ENCODE measurements at regions not wholly inside any gene's neighbourhood (a gene's known extent, or its start where the extent isn't known, plus 50 kb on each side); places are given as distances from the start of the nearest gene placed in this dataset.

- POLR2A ChIA-PET, result no interaction called here
- TF ChIP-seq CTCF (IDR thresholded peaks at IDR 0.05; ENCODE audit: insufficient read depth, low read length, missing control alignments), result no peak
- no peak for DNase-seq (ENCODE audit: low read depth, low spot score)
- CTCF ChIA-PET, result no interaction called here
- no peak overlapping the region for H3K4me3 ChIP-seq (ENCODE audit: low read depth, low read length)
These were observed 481.2 kb upstream of the KLF4 start for GRCh38 chr9:107970726-107971125.

GRCh38 chr9:107969727-107970126, 480.2 kb upstream of the KLF4 start:
- POLR2A ChIA-PET, result no interaction called here
- no peak overlapping the region for H3K4me3 ChIP-seq (ENCODE audit: low read depth, low read length)
- CTCF ChIA-PET, result no interaction called here
- TF ChIP-seq CTCF (IDR thresholded peaks at IDR 0.05; ENCODE audit: insufficient read depth, low read length, missing control alignments), result no peak
- no peak for DNase-seq (ENCODE audit: low read depth, low spot score)

- ChIA-PET POLR2A (no interaction called here), CTCF (no interaction called here)
- no peak overlapping the region for H3K4me3 ChIP-seq (ENCODE audit: low read depth, low read length)
- DNase-seq (ENCODE audit: low read depth, low spot score), result no peak
- no peak for TF ChIP-seq CTCF (IDR thresholded peaks at IDR 0.05; ENCODE audit: insufficient read depth, low read length, missing control alignments)
These were observed 479.6 kb upstream of the KLF4 start for GRCh38 chr9:107969141-107969540.

- H3K4me3 ChIP-seq (ENCODE audit: low read depth, low read length), result no peak overlapping the region
- no peak for DNase-seq (ENCODE audit: low read depth, low spot score)
- ChIA-PET CTCF (interaction anchor here (1.4 kb wide), 1 partner anchor 498 kb away, joined by 5 read pairs; no protein-coding TSS in a partner anchor), POLR2A (no interaction called here)
- TF ChIP-seq CTCF (IDR thresholded peaks at IDR 0.05; ENCODE audit: insufficient read depth, low read length, missing control alignments), result no peak
These were observed 473.7 kb upstream of the KLF4 start for GRCh38 chr9:107963246-107963645.

GRCh38 chr9:107960916-107961315, 471.3 kb upstream of the KLF4 start:
- POLR2A ChIA-PET, result no interaction called here
- CTCF ChIA-PET, result no interaction called here
- no peak for DNase-seq (ENCODE audit: low read depth, low spot score)

GRCh38 chr9:107954312-107954711, 464.7 kb upstream of the KLF4 start:
- ChIA-PET POLR2A (no interaction called here), CTCF (interaction anchor here (0.7 kb wide), 1 partner anchor 807 kb away, joined by 3 read pairs; no protein-coding TSS in a partner anchor)
- no peak for TF ChIP-seq CTCF (IDR thresholded peaks at IDR 0.05; ENCODE audit: insufficient read depth, low read length, missing control alignments)
- no peak overlapping the region for H3K4me3 ChIP-seq (ENCODE audit: low read depth, low read length)
- no peak for DNase-seq (ENCODE audit: low read depth, low spot score)

More at GRCh38 chr9:107960916-107961315, 471.3 kb upstream of the KLF4 start:
- no peak overlapping the region for H3K4me3 ChIP-seq (ENCODE audit: low read depth, low read length)
- TF ChIP-seq CTCF (IDR thresholded peaks at IDR 0.05; ENCODE audit: insufficient read depth, low read length, missing control alignments), result no peak
